ENCODE measurements at regions not wholly inside any gene's neighbourhood (a gene's known extent, or its start where the extent isn't known, plus 50 kb on each side); places are given as distances from the start of the nearest gene placed in this dataset.

DNA sequence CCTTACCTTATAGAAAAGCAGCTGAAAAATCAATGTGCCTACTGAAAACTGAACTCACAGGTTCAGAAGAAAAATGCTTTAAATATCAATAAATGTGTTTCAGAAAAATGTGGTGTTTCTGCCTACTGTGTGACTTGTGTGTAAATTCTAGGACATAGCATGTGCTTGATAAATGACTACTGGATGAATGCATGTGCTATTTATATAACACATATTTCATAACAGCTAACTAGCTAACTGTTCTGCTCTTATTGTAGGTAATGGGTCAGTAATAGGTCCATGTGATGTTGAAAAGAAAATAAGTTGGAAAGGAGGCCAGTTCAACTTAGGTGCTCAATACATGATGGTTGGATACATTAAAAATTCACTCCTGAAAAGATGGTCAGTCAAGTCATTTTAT, 993.0 kb upstream of the LCORL start:
- TF ChIP-seq, protein P1, sequence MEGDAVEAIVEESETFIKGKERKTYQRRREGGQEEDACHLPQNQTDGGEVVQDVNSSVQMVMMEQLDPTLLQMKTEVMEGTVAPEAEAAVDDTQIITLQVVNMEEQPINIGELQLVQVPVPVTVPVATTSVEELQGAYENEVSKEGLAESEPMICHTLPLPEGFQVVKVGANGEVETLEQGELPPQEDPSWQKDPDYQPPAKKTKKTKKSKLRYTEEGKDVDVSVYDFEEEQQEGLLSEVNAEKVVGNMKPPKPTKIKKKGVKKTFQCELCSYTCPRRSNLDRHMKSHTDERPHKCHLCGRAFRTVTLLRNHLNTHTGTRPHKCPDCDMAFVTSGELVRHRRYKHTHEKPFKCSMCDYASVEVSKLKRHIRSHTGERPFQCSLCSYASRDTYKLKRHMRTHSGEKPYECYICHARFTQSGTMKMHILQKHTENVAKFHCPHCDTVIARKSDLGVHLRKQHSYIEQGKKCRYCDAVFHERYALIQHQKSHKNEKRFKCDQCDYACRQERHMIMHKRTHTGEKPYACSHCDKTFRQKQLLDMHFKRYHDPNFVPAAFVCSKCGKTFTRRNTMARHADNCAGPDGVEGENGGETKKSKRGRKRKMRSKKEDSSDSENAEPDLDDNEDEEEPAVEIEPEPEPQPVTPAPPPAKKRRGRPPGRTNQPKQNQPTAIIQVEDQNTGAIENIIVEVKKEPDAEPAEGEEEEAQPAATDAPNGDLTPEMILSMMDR (conservative IDR thresholded peaks at IDR 0.05; ENCODE audit: low read depth, low read length): no peak
- TF ChIP-seq EZH2 (IDR thresholded peaks at IDR 0.05; ENCODE audit: borderline replicate concordance, low read depth, low read length, poor library complexity, severe bottlenecking): no peak
